HL-60 (cell line): ENCODE measurements at regions not wholly inside any gene's neighbourhood (a gene's known extent, or its start where the extent isn't known, plus 50 kb on each side); places are given as distances from the start of the nearest gene placed in this dataset.
"Not testable (repeated sequence)": the region's sequence is repeated elsewhere in the genome, so short reads cannot be mapped to it uniquely, and the experiment has no call there.

Experiments used
- DNase-seq, 2 experiments: peaks; one replicate each; pipeline ENCODE4 v3.0.0-alpha.2; 2010 to 2020; ENCODE audit warnings: low read depth in 1 of 2, low spot score in 1 of 2
- H3K27ac ChIP-seq: fragments of 250-450 bp; sonication (Bioruptor Pico); replicated peaks from 2 replicates; pipeline ENCODE4 v1.5.1; 2020; ENCODE audit warnings: mild to moderate bottlenecking, moderate library complexity
- H3K27me3 ChIP-seq: fragments of 250-450 bp; sonication (Bioruptor Pico); 2 replicates; pipeline ENCODE4 v1.5.1; 2021; ENCODE audit warnings: mild to moderate bottlenecking, moderate library complexity; ENCODE audit not compliant: insufficient read depth, poor library complexity, severe bottlenecking
- H3K4me3 ChIP-seq: replicated peaks from 2 replicates; pipeline ENCODE4 v1.5.1; 2011; ENCODE audit warnings: mild to moderate bottlenecking, control low read depth, low read length; ENCODE audit not compliant: insufficient read depth
- GABPA ChIP-seq: IDR thresholded peaks from 2 replicates; pipeline ENCODE4 v1.6.1; 2012; ENCODE audit warnings: low read depth
- POLR2AphosphoS5 ChIP-seq: IDR thresholded peaks from 2 replicates; pipeline ENCODE4 v1.6.1; 2012; ENCODE audit warnings: low read depth
- SPI1 ChIP-seq: IDR thresholded peaks from 2 replicates; pipeline ENCODE4 v1.6.1; 2012; ENCODE audit warnings: low read depth, mild to moderate bottlenecking, borderline replicate concordance
- TF ChIP-seq, protein P1 (sequence below): IDR thresholded peaks from 2 replicates; pipeline ENCODE4 v1.6.1; 2012; ENCODE audit warnings: low read depth; ENCODE audit not compliant: insufficient replicate concordance
- TF ChIP-seq, protein P2 (sequence below): IDR thresholded peaks from one replicate; pipeline ENCODE4 v1.5.1; 2011; ENCODE audit warnings: low read length, control low read depth, inconsistent platforms; ENCODE audit not compliant: insufficient read depth

DNA sequence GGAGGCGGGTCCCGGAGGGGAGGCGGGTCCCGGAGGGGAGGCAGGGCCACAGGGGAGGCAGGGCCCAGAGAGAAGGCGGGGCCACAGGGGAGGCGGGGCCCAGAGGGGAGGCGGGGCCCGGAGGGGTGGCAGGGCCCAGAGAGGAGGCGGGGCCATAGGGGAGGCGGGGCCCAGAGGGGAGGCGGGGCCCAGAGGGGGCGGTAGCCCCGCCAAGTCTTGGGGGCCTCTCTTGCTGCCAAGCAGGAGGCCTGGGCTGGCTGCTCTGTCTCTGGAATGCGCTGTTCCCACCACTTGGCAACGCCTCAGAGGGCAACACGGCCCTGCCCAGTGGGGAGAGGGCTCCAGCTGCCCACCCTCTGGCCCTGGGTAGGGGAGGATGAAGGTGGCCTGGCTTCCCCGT lies 80.5 kb downstream of the YTHDF1 start:
- Histone ChIP-seq H3K27ac (no peak overlapping the region), H3K27me3 (peaks cover 2% of the 10 kb centered on the region), H3K4me3 (no peak overlapping the region)
- TF ChIP-seq, protein P1, sequence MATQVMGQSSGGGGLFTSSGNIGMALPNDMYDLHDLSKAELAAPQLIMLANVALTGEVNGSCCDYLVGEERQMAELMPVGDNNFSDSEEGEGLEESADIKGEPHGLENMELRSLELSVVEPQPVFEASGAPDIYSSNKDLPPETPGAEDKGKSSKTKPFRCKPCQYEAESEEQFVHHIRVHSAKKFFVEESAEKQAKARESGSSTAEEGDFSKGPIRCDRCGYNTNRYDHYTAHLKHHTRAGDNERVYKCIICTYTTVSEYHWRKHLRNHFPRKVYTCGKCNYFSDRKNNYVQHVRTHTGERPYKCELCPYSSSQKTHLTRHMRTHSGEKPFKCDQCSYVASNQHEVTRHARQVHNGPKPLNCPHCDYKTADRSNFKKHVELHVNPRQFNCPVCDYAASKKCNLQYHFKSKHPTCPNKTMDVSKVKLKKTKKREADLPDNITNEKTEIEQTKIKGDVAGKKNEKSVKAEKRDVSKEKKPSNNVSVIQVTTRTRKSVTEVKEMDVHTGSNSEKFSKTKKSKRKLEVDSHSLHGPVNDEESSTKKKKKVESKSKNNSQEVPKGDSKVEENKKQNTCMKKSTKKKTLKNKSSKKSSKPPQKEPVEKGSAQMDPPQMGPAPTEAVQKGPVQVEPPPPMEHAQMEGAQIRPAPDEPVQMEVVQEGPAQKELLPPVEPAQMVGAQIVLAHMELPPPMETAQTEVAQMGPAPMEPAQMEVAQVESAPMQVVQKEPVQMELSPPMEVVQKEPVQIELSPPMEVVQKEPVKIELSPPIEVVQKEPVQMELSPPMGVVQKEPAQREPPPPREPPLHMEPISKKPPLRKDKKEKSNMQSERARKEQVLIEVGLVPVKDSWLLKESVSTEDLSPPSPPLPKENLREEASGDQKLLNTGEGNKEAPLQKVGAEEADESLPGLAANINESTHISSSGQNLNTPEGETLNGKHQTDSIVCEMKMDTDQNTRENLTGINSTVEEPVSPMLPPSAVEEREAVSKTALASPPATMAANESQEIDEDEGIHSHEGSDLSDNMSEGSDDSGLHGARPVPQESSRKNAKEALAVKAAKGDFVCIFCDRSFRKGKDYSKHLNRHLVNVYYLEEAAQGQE: no peak
- TF ChIP-seq POLR2AphosphoS5 (no peak), SPI1 (no peak), GABPA (no peak)
- TF ChIP-seq, protein P2, sequence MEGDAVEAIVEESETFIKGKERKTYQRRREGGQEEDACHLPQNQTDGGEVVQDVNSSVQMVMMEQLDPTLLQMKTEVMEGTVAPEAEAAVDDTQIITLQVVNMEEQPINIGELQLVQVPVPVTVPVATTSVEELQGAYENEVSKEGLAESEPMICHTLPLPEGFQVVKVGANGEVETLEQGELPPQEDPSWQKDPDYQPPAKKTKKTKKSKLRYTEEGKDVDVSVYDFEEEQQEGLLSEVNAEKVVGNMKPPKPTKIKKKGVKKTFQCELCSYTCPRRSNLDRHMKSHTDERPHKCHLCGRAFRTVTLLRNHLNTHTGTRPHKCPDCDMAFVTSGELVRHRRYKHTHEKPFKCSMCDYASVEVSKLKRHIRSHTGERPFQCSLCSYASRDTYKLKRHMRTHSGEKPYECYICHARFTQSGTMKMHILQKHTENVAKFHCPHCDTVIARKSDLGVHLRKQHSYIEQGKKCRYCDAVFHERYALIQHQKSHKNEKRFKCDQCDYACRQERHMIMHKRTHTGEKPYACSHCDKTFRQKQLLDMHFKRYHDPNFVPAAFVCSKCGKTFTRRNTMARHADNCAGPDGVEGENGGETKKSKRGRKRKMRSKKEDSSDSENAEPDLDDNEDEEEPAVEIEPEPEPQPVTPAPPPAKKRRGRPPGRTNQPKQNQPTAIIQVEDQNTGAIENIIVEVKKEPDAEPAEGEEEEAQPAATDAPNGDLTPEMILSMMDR: no peak
- DNase-seq: no peak

DNA sequence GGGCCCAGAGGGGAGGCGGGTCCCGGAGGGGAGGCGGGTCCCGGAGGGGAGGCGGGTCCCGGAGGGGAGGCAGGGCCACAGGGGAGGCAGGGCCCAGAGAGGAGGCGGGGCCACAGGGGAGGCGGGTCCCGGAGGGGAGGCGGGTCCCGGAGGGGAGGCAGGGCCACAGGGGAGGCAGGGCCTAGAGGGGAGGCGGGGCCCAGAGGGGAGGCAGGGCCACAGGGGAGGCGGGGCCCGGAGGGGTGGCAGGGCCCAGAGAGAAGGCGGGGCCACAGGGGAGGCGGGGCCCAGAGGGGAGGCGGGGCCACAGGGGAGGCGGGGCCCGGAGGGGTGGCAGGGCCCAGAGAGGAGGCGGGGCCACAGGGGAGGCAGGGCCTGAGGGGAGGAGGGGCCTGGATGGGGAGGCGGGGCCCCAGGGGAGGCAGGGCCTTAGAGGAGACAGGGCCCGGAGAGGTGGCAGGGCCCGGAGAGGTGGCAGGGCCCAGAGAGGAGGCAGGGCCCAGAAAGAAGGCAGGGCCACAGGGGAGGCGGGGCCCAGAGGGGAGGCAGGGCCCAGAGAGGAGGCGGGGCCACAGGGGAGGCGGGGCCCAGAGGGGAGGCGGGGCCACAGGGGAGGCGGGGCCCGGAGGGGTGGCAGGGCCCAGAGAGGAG lies 81.1 kb downstream of the YTHDF1 start:
- not testable (repeated sequence) for DNase-seq, H3K27me3 ChIP-seq, H3K4me3 ChIP-seq, H3K27ac ChIP-seq

DNA sequence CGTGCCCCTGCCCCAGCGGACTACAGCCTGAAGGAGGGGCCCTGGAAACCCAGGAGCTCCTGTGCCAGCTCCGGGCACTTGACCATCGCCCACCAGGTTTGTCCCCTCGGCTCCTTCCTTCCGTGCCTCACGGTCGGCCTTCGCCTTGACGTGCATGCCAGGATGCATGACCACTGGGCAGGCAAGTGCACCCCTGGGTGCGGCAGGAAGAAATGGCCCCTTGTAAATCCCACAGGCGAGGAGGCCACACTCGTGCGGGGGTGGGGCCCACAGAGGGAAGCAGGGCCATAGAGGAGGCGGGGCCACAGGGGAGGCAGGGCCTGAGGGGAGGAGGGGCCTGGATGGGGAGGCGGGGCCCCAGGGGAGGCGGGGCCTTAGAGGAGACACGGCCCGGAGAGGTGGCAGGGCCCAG lies 81.7 kb downstream of the YTHDF1 start:
- DNase-seq: no peak
- TF ChIP-seq GABPA: no peak
- TF ChIP-seq, protein P1: no peak
- no peak for TF ChIP-seq POLR2AphosphoS5
- TF ChIP-seq SPI1: no peak
- TF ChIP-seq, protein P2: no peak
- H3K4me3 ChIP-seq: no peak overlapping the region

DNA sequence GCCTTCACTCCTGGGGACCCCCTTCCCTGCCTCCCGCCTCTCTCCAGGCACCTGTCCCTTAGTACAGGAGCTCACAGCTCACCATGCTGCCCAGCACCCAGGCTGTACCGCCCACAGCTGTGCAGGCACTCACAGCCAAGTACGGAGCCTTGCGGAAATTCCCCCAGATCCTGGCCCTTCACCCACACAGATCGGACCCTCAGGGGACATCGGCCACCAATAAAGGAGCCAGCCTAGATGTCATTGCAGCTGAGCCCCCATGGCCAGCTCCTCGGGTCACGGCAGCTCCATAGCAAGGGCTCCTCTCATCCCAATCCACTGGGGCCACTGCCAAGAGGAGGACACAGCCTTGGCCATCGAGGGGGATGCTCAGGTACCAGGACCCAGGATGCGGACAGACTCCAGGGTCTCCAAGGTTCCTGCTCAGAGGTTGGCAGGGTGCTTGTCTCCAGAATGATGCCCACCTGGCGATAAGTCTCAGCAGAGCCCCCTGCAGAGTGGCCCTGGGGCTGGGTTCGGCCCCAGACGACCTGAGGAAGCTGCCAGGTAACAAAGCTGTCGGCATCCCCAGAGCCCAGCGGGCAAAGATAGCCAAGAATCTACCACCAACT lies 82.3 kb downstream of the YTHDF1 start:
- DNase-seq: no peak
- TF ChIP-seq POLR2AphosphoS5 (no peak), GABPA (no peak)
- TF ChIP-seq, protein P1: no peak
- TF ChIP-seq, protein P2: no peak
- H3K27ac ChIP-seq: no peak overlapping the region
- peaks cover 2% of the 10 kb centered on the region for H3K27me3 ChIP-seq
- no peak overlapping the region for H3K4me3 ChIP-seq

More for the DNA sequence above, 81.7 kb downstream of the YTHDF1 start:
- H3K27me3 ChIP-seq: peaks cover 2% of the 10 kb centered on the region
- no peak overlapping the region for H3K27ac ChIP-seq
